BLaER1 (cell line): ENCODE measurements at regions not wholly inside any gene's neighbourhood (a gene's known extent, or its start where the extent isn't known, plus 50 kb on each side); places are given as distances from the start of the nearest gene placed in this dataset.

ENCODE experiments used
- H3K27ac ChIP-seq: shearing (Covaris generic); formaldehyde crosslinking; 2 replicates; pipeline ENCODE4 v1.8.1; 2022
- H3K27me3 ChIP-seq: shearing (Covaris generic); formaldehyde crosslinking; 2 replicates; pipeline ENCODE4 v1.8.1; 2022
- H3K36me3 ChIP-seq: shearing (Covaris generic); formaldehyde crosslinking; 2 replicates; pipeline ENCODE4 v1.8.1; 2022
- H3K4me1 ChIP-seq: shearing (Covaris generic); formaldehyde crosslinking; 2 replicates; pipeline ENCODE4 v1.8.1; 2022
- H3K4me2 ChIP-seq: shearing (Covaris generic); formaldehyde crosslinking; 2 replicates; pipeline ENCODE4 v1.8.1; 2022
- H3K4me3 ChIP-seq: shearing (Covaris generic); formaldehyde crosslinking; 2 replicates; pipeline ENCODE4 v1.8.1; 2022
- H3K9ac ChIP-seq: shearing (Covaris generic); formaldehyde crosslinking; 2 replicates; pipeline ENCODE4 v1.8.1; 2022
- H3K9me3 ChIP-seq: shearing (Covaris generic); formaldehyde crosslinking; 2 replicates; pipeline ENCODE4 v1.8.1; 2022
- H4K20me1 ChIP-seq: shearing (Covaris generic); formaldehyde crosslinking; 2 replicates; pipeline ENCODE4 v1.8.1; 2022
- Cebpa-rat ChIP-seq: shearing (Covaris generic); IDR thresholded peaks from 2 replicates; pipeline ENCODE4 v1.8.1; 2022

GRCh38 chr19:13712767-13713201 is 51.5 kb upstream of the MRI1 start:
- Histone ChIP-seq H4K20me1 (no peaks in the 10 kb centered on the region), H3K36me3 (no peaks in the 10 kb centered on the region), H3K27ac (no peak overlapping the region), H3K27me3 (no peaks in the 10 kb centered on the region), H3K4me3 (no peak overlapping the region), H3K9me3 (peaks cover 14% of the 10 kb centered on the region), H3K9ac (no peak overlapping the region), H3K4me2 (no peak overlapping the region), H3K4me1 (no peaks in the 10 kb centered on the region)
- TF ChIP-seq Cebpa-rat, result no peak

- Histone ChIP-seq H3K9me3 (peaks cover 15% of the 10 kb centered on the region; the same call in 1 of the 2 replicates), H3K4me1 (no peaks in the 10 kb centered on the region), H3K4me3 (no peak overlapping the region), H4K20me1 (no peaks in the 10 kb centered on the region), H3K27me3 (no peaks in the 10 kb centered on the region), H3K4me2 (no peak overlapping the region), H3K9ac (no peak overlapping the region), H3K36me3 (no peaks in the 10 kb centered on the region), H3K27ac (no peak overlapping the region)
- no peak for TF ChIP-seq Cebpa-rat
Observed at GRCh38 chr19:13707915-13708314, 56.4 kb upstream of the MRI1 start.

- no peak for TF ChIP-seq Cebpa-rat
- no peak overlapping the region for H3K4me2 ChIP-seq
- H3K27me3 ChIP-seq, result no peaks in the 10 kb centered on the region
Observed at GRCh38 chr19:13705928-13706447, 58.3 kb upstream of the MRI1 start.

GRCh38 chr19:13705201-13705600 is 59.1 kb upstream of the MRI1 start:
- H3K36me3 ChIP-seq, result no peaks in the 10 kb centered on the region
- no peaks in the 10 kb centered on the region for H4K20me1 ChIP-seq
- H3K9me3 ChIP-seq, result peaks cover 28% of the 10 kb centered on the region
- TF ChIP-seq Cebpa-rat, result no peak
- H3K27ac ChIP-seq, result no peak overlapping the region
- no peak overlapping the region for H3K4me2 ChIP-seq
- H3K9ac ChIP-seq, result no peak overlapping the region
- H3K4me1 ChIP-seq, result no peaks in the 10 kb centered on the region
- no peak overlapping the region for H3K4me3 ChIP-seq
- no peaks in the 10 kb centered on the region for H3K27me3 ChIP-seq

More at GRCh38 chr19:13705928-13706447, 58.3 kb upstream of the MRI1 start:
- Histone ChIP-seq H4K20me1 (no peaks in the 10 kb centered on the region), H3K4me1 (no peaks in the 10 kb centered on the region), H3K4me3 (no peak overlapping the region), H3K36me3 (no peaks in the 10 kb centered on the region), H3K9me3 (peaks cover 28% of the 10 kb centered on the region), H3K9ac (no peak overlapping the region), H3K27ac (no peak overlapping the region)

GRCh38 chr19:13701624-13702023 is 62.7 kb upstream of the MRI1 start:
- Histone ChIP-seq H3K27me3 (no peaks in the 10 kb centered on the region), H3K36me3 (no peaks in the 10 kb centered on the region), H3K9me3 (peaks cover 28% of the 10 kb centered on the region), H3K27ac (no peak overlapping the region), H3K4me2 (no peak overlapping the region), H3K4me3 (no peak overlapping the region), H3K4me1 (peaks cover 4% of the 10 kb centered on the region; the same call in 1 of the 2 replicates), H4K20me1 (no peaks in the 10 kb centered on the region), H3K9ac (no peak overlapping the region)
- no peak for TF ChIP-seq Cebpa-rat

GRCh38 chr19:13700621-13701020 is 63.7 kb upstream of the MRI1 start:
- TF ChIP-seq Cebpa-rat, result no peak
- peaks cover 4% of the 10 kb centered on the region; the same call in 1 of the 2 replicates for H3K4me1 ChIP-seq
- H3K9me3 ChIP-seq, result peaks cover 20% of the 10 kb centered on the region
- H3K36me3 ChIP-seq, result no peaks in the 10 kb centered on the region
- no peaks in the 10 kb centered on the region for H3K27me3 ChIP-seq
- no peak overlapping the region for H3K4me3 ChIP-seq
- no peak overlapping the region for H3K9ac ChIP-seq
- H4K20me1 ChIP-seq, result no peaks in the 10 kb centered on the region
- no peak overlapping the region for H3K27ac ChIP-seq
- no peak overlapping the region for H3K4me2 ChIP-seq

- H3K4me3 ChIP-seq, result no peak overlapping the region
- H4K20me1 ChIP-seq, result no peaks in the 10 kb centered on the region
- H3K9me3 ChIP-seq, result peaks cover 13% of the 10 kb centered on the region
- H3K4me1 ChIP-seq, result peaks cover 4% of the 10 kb centered on the region; the same call in 1 of the 2 replicates
- H3K36me3 ChIP-seq, result no peaks in the 10 kb centered on the region
- no peak overlapping the region for H3K4me2 ChIP-seq
- H3K27ac ChIP-seq, result no peak overlapping the region
- H3K27me3 ChIP-seq, result no peaks in the 10 kb centered on the region
- no peak for TF ChIP-seq Cebpa-rat
- H3K9ac ChIP-seq, result no peak overlapping the region
Observed at GRCh38 chr19:13699786-13700185, 64.5 kb upstream of the MRI1 start.

- H3K4me1 ChIP-seq, result peaks cover 4% of the 10 kb centered on the region; the same call in 1 of the 2 replicates
- no peaks in the 10 kb centered on the region for H3K36me3 ChIP-seq
- H3K27ac ChIP-seq, result no peak overlapping the region
- TF ChIP-seq Cebpa-rat, result no peak
- no peaks in the 10 kb centered on the region for H3K27me3 ChIP-seq
- no peaks in the 10 kb centered on the region for H4K20me1 ChIP-seq
- H3K4me3 ChIP-seq, result no peak overlapping the region
- H3K9me3 ChIP-seq, result peaks cover 6% of the 10 kb centered on the region; the same call in 1 of the 2 replicates
- no peak overlapping the region for H3K4me2 ChIP-seq
- no peak overlapping the region for H3K9ac ChIP-seq
Observed at GRCh38 chr19:13696839-13697238, 67.5 kb upstream of the MRI1 start.

GRCh38 chr19:13693889-13694288 is 70.4 kb upstream of the MRI1 start:
- TF ChIP-seq Cebpa-rat, result no peak
- Histone ChIP-seq H3K27me3 (no peaks in the 10 kb centered on the region), H3K27ac (no peak overlapping the region)

GRCh38 chr19:13691569-13692435 is 72.5 kb upstream of the MRI1 start:
- H3K9ac ChIP-seq, result no peak overlapping the region
- H3K27me3 ChIP-seq, result no peaks in the 10 kb centered on the region
- H3K4me2 ChIP-seq, result no peak overlapping the region
- no peak overlapping the region for H3K4me3 ChIP-seq
- H4K20me1 ChIP-seq, result no peaks in the 10 kb centered on the region
- peaks cover 9% of the 10 kb centered on the region; the same call in 1 of the 2 replicates for H3K4me1 ChIP-seq
- H3K27ac ChIP-seq, result no peak overlapping the region
- TF ChIP-seq Cebpa-rat, result no peak
- no peaks in the 10 kb centered on the region for H3K9me3 ChIP-seq
- H3K36me3 ChIP-seq, result no peaks in the 10 kb centered on the region

More at GRCh38 chr19:13693889-13694288, 70.4 kb upstream of the MRI1 start:
- H3K4me1 ChIP-seq, result peaks cover 9% of the 10 kb centered on the region; the same call in 1 of the 2 replicates
- no peaks in the 10 kb centered on the region for H4K20me1 ChIP-seq
- no peaks in the 10 kb centered on the region for H3K9me3 ChIP-seq
- H3K9ac ChIP-seq, result no peak overlapping the region
- no peaks in the 10 kb centered on the region for H3K36me3 ChIP-seq
- H3K4me2 ChIP-seq, result no peak overlapping the region
- H3K4me3 ChIP-seq, result no peak overlapping the region
